ENCODE measurements at regions not wholly inside any gene's neighbourhood (a gene's known extent, or its start where the extent isn't known, plus 50 kb on each side); places are given as distances from the start of the nearest gene placed in this dataset.
"Not testable (repeated sequence)": the region's sequence is repeated elsewhere in the genome, so short reads cannot be mapped to it uniquely, and the experiment has no call there.

- TF ChIP-seq CTCF (optimal IDR thresholded peaks at IDR 0.05 in 1 of 3, IDR thresholded peaks at IDR 0.05 in 1 of 3, conservative IDR thresholded peaks at IDR 0.05 in 1 of 3; ENCODE audit: extremely low read depth in 1 of 3, insufficient read depth in 2 of 3, low read length in 3 of 3); EZH2 (IDR thresholded peaks at IDR 0.05; ENCODE audit: low read length): not testable (repeated sequence)
Observed at GRCh38 chr9:80747056-80747455, 942.3 kb downstream of the TLE1 start.
